ENCODE measurements at regions not wholly inside any gene's neighbourhood (a gene's known extent, or its start where the extent isn't known, plus 50 kb on each side); places are given as distances from the start of the nearest gene placed in this dataset.
"Not testable (repeated sequence)": the region's sequence is repeated elsewhere in the genome, so short reads cannot be mapped to it uniquely, and the experiment has no call there.

- no peak for DNase-seq
These were observed 170.0 kb upstream of the ZNF267 start for GRCh38 chr16:31703526-31704128.

- DNase-seq, result no peak
These were observed 169.5 kb upstream of the ZNF267 start for GRCh38 chr16:31704138-31704537.

- no peak for DNase-seq
These were observed 168.2 kb upstream of the ZNF267 start for GRCh38 chr16:31705371-31705770.

- DNase-seq, result no peak
These were observed 167.3 kb upstream of the ZNF267 start for GRCh38 chr16:31706318-31706717.

GRCh38 chr16:31706925-31707324 lies 166.7 kb upstream of the ZNF267 start:
- DNase-seq, result no peak

- no peak for DNase-seq
These were observed 165.8 kb upstream of the ZNF267 start for GRCh38 chr16:31707743-31708335.

GRCh38 chr16:31708348-31708747 lies 165.3 kb upstream of the ZNF267 start:
- DNase-seq, result no peak

- DNase-seq, result no peak
These were observed 164.4 kb upstream of the ZNF267 start for GRCh38 chr16:31709181-31709580.

GRCh38 chr16:31710134-31710533 lies 163.5 kb upstream of the ZNF267 start:
- DNase-seq, result no peak

- DNase-seq, result no peak
These were observed 162.7 kb upstream of the ZNF267 start for GRCh38 chr16:31710880-31711279.

- DNase-seq, result no peak
These were observed 162.2 kb upstream of the ZNF267 start for GRCh38 chr16:31711344-31711845.

- DNase-seq, result no peak
These were observed 161.5 kb upstream of the ZNF267 start for GRCh38 chr16:31712064-31712540.

- DNase-seq, result peak; percentile 95
These were observed 160.3 kb upstream of the ZNF267 start for GRCh38 chr16:31713071-31713944.

GRCh38 chr16:31713945-31714902 lies 159.4 kb upstream of the ZNF267 start:
- DNase-seq, result peak; percentile 6

GRCh38 chr16:31714903-31715504 lies 158.6 kb upstream of the ZNF267 start:
- DNase-seq, result peak; percentile 48

GRCh38 chr16:31715915-31716314 lies 157.7 kb upstream of the ZNF267 start:
- DNase-seq, result no peak

GRCh38 chr16:31718998-31719397 lies 154.6 kb upstream of the ZNF267 start:
- DNase-seq, result no peak

- no peak for DNase-seq
These were observed 146.1 kb upstream of the ZNF267 start for GRCh38 chr16:31727553-31727952.

- DNase-seq, result no peak
These were observed 139.3 kb upstream of the ZNF267 start for GRCh38 chr16:31734265-31734664.

- DNase-seq, result not testable (repeated sequence)
These were observed 128.5 kb upstream of the ZNF267 start for GRCh38 chr16:31745098-31745497.

GRCh38 chr16:31745900-31746299 lies 127.7 kb upstream of the ZNF267 start:
- no peak for DNase-seq

GRCh38 chr16:31754998-31755615 lies 118.5 kb upstream of the ZNF267 start:
- DNase-seq, result no peak

Measured in activated CD4-positive, alpha-beta T cell treated with anti-CD3 and anti-CD28 coated beads, Interleukin-10, Interleukin-2, amounts not matched to agents 100 ng/mL and 50 ng/mL, durations not matched to agents 16 hours and 8 hours (primary cell).